ENCODE measurements at regions not wholly inside any gene's neighbourhood (a gene's known extent, or its start where the extent isn't known, plus 50 kb on each side); places are given as distances from the start of the nearest gene placed in this dataset.

DNA sequence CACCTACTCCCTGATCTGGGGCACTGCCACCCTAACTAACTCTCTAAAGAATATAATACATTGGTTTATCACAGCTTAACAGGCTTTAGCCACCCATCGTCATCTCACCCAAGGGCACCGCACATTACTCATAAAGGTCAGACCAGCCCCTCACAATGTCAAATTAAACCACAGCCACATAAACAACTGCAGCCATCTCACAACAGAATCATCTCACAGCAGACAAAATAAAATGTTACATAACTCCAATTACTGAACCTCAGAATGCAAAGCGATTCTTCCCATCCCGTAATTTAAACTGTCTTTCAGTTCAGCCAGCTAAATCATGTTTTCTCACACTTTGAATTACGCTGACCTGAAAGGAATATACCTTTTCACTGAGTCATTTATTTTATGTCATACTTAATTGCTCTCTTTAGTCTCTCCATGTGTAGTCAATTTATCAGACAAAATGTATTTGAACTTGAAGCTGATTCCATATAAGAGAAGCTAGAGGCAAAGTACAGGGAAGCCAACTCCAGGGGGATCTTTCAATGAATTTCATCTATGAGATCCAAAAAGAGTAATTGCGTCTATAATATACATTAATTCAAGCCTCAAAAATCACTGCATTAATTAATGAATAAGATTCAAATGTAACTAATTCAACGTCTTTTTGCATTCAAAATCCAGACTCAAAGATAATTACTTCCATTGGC is 96.9 kb upstream of the NEBL start:
- no peaks in the 10 kb centered on the region for H3K36me3 Mint-ChIP-seq (ENCODE audit: low read depth)
- H3K4me3 Mint-ChIP-seq: no peak overlapping the region
- H3K9me3 Mint-ChIP-seq: no peaks in the 10 kb centered on the region
- H3K27ac Mint-ChIP-seq: no peak overlapping the region
- H3K4me1 Mint-ChIP-seq (ENCODE audit: low read depth): no peaks in the 10 kb centered on the region
- no peaks in the 10 kb centered on the region for H3K27me3 Mint-ChIP-seq (ENCODE audit: low read depth)

GRCh38 chr10:20993389-20993788 is 96.3 kb upstream of the NEBL start:
- Mint-ChIP-seq H3K9me3 (no peaks in the 10 kb centered on the region), H3K27me3 (ENCODE audit: low read depth) (no peaks in the 10 kb centered on the region), H3K27ac (no peak overlapping the region), H3K4me1 (ENCODE audit: low read depth) (no peaks in the 10 kb centered on the region), H3K4me3 (no peak overlapping the region), H3K36me3 (ENCODE audit: low read depth) (no peaks in the 10 kb centered on the region)

DNA sequence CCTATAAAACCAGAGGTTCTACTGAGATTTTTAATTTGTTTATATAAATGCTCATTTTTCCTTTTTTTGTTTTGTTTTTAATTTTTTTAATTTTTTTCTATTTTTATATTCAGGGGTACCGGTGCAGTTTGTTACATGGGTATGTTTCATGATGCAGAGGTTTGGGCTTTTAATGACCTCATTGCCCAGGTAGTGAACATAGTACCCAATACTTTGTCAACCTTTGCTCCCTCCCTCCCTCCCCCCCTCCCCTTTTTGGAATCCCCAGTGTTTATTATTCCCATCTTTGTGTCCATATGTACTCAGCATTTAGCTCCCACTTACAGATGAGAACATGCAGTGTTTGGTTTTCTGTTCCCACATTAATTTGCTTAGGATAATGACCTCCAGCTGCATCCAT is 94.4 kb upstream of the NEBL start:
- Mint-ChIP-seq H3K4me3 (no peak overlapping the region), H3K4me1 (ENCODE audit: low read depth) (no peaks in the 10 kb centered on the region), H3K27ac (no peak overlapping the region), H3K27me3 (ENCODE audit: low read depth) (no peaks in the 10 kb centered on the region), H3K36me3 (ENCODE audit: low read depth) (no peaks in the 10 kb centered on the region), H3K9me3 (no peaks in the 10 kb centered on the region)

GRCh38 chr10:20990604-20991003 is 93.5 kb upstream of the NEBL start:
- Mint-ChIP-seq H3K36me3 (ENCODE audit: low read depth) (no peaks in the 10 kb centered on the region), H3K27me3 (ENCODE audit: low read depth) (no peaks in the 10 kb centered on the region), H3K4me1 (ENCODE audit: low read depth) (no peaks in the 10 kb centered on the region), H3K27ac (no peak overlapping the region), H3K9me3 (no peaks in the 10 kb centered on the region), H3K4me3 (no peak overlapping the region)

DNA sequence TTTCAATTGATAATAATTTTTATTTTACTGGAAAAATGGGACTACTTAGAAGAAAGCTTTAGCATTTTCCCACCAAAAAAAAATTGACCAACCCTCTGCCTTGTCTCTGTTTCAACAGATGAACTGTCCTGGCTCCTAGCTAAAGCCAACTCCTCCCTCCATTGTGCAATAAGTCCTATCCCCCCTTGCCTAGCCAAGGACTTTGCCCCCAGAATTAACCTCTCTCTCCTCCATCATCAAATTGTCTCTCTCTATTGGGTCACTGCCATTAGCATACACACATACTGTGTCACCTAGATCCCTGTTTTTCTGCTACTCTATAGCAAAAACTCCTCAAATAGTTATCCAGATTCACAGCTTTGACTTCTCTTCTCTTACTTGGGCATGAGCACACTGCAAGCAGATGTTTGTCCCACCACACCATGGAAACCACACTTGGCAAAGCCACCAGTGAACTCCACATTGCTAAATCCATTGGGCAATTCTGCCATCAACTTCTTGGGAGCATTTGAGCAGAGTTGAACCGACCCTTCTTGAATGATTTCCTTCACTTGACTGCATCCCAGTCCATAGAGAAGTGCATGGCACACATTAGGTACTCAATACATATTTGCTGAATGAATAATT is 91.4 kb upstream of the NEBL start:
- Mint-ChIP-seq H3K27ac (no peak overlapping the region), H3K4me1 (ENCODE audit: low read depth) (no peaks in the 10 kb centered on the region), H3K36me3 (ENCODE audit: low read depth) (no peaks in the 10 kb centered on the region), H3K4me3 (no peak overlapping the region), H3K27me3 (ENCODE audit: low read depth) (no peaks in the 10 kb centered on the region), H3K9me3 (no peaks in the 10 kb centered on the region)

GRCh38 chr10:20986049-20986448 is 88.9 kb upstream of the NEBL start:
- Mint-ChIP-seq H3K27ac (no peak overlapping the region), H3K36me3 (ENCODE audit: low read depth) (no peaks in the 10 kb centered on the region)

GRCh38 chr10:20984662-20985061 is 87.6 kb upstream of the NEBL start:
- Mint-ChIP-seq H3K36me3 (ENCODE audit: low read depth) (no peaks in the 10 kb centered on the region), H3K4me3 (no peak overlapping the region), H3K4me1 (ENCODE audit: low read depth) (no peaks in the 10 kb centered on the region), H3K27ac (no peak overlapping the region), H3K27me3 (ENCODE audit: low read depth) (no peaks in the 10 kb centered on the region), H3K9me3 (no peaks in the 10 kb centered on the region)

More at GRCh38 chr10:20986049-20986448, 88.9 kb upstream of the NEBL start:
- H3K9me3 Mint-ChIP-seq: no peaks in the 10 kb centered on the region
- no peaks in the 10 kb centered on the region for H3K4me1 Mint-ChIP-seq (ENCODE audit: low read depth)
- H3K4me3 Mint-ChIP-seq: no peak overlapping the region
- no peaks in the 10 kb centered on the region for H3K27me3 Mint-ChIP-seq (ENCODE audit: low read depth)

DNA sequence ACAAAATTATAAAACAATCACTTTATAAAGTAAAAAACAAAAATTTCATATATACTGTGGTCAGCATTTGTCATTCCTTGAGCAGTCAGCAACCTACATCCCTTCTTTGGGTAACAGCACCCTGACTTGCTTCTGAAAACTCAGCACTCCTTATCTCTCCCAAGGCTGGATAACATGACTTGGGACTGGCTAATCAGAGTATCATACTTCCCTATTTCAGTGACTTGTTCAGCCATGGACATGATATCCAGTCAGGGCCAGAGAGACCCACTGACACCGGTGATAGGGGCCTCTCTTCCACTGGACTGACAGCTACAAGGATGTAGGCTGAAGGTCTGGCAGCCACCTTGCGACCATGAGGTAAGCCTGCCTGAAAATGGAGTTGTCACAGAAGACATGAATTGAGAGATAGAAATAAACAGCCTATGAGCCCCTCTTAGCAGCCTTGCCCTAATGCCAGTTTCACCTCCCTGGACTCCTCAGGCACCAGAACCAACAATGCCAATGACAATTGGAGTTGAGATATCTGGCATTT is 84.4 kb upstream of the NEBL start:
- H3K36me3 Mint-ChIP-seq (ENCODE audit: low read depth): no peaks in the 10 kb centered on the region
- no peak overlapping the region for H3K4me3 Mint-ChIP-seq
- H3K27ac Mint-ChIP-seq: no peak overlapping the region
- H3K27me3 Mint-ChIP-seq (ENCODE audit: low read depth): no peaks in the 10 kb centered on the region
- no peaks in the 10 kb centered on the region for H3K9me3 Mint-ChIP-seq
- no peaks in the 10 kb centered on the region for H3K4me1 Mint-ChIP-seq (ENCODE audit: low read depth)

DNA sequence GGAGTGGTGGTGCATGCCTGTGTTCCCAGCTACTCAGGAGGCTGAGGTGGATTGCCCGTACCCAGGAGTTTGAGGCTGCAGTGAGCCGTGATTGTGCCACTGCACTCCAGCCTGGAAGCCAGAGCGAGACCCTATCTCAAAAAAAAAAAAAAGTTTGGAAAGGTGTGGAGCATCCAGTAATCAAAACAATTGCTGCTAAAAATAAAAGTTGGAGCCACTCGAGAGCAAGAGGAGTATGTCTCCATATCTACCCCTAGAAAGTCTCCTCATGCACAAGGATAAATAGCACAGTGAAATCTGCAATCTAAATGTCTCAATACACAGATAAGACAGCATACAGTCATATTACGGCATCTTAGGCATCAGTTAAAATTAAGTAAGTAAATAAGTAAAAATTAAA is 81.5 kb upstream of the NEBL start:
- H3K27ac Mint-ChIP-seq: no peak overlapping the region
- no peaks in the 10 kb centered on the region for H3K27me3 Mint-ChIP-seq (ENCODE audit: low read depth)
- no peaks in the 10 kb centered on the region for H3K36me3 Mint-ChIP-seq (ENCODE audit: low read depth)
- H3K9me3 Mint-ChIP-seq: no peaks in the 10 kb centered on the region
- H3K4me1 Mint-ChIP-seq (ENCODE audit: low read depth): no peaks in the 10 kb centered on the region
- H3K4me3 Mint-ChIP-seq: no peak overlapping the region

GRCh38 chr10:20977300-20977699 is 80.2 kb upstream of the NEBL start:
- H3K4me1 Mint-ChIP-seq (ENCODE audit: low read depth): no peaks in the 10 kb centered on the region

GRCh38 chr10:20976891-20977290 is 79.8 kb upstream of the NEBL start:
- Mint-ChIP-seq H3K9me3 (no peaks in the 10 kb centered on the region), H3K36me3 (ENCODE audit: low read depth) (no peaks in the 10 kb centered on the region), H3K27ac (no peak overlapping the region), H3K4me3 (no peak overlapping the region), H3K4me1 (ENCODE audit: low read depth) (no peaks in the 10 kb centered on the region), H3K27me3 (ENCODE audit: low read depth) (no peaks in the 10 kb centered on the region)

More at GRCh38 chr10:20977300-20977699, 80.2 kb upstream of the NEBL start:
- Mint-ChIP-seq H3K36me3 (ENCODE audit: low read depth) (no peaks in the 10 kb centered on the region), H3K9me3 (no peaks in the 10 kb centered on the region), H3K27ac (no peak overlapping the region), H3K27me3 (ENCODE audit: low read depth) (no peaks in the 10 kb centered on the region), H3K4me3 (no peak overlapping the region)

DNA sequence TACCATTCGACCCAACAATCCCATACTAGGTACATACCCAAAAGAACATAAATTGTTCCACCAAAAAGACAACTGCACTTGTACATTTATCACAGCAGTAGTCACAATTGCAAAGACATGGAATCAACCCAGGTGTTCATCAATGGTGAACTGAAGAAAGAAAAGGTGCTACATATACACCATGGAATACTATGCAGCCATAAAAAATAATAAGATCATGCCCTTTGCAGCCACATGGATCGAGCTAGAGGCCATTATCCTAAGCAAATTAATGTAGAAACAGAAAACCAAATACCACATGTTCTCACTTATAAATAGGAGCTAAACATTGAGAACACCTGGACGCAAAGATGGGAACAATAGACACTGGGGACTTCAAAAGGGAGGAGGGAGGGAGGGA is 79.3 kb upstream of the NEBL start:
- no peak overlapping the region for H3K4me3 Mint-ChIP-seq
- no peak overlapping the region for H3K27ac Mint-ChIP-seq
- no peaks in the 10 kb centered on the region for H3K9me3 Mint-ChIP-seq
- H3K36me3 Mint-ChIP-seq (ENCODE audit: low read depth): no peaks in the 10 kb centered on the region
- no peaks in the 10 kb centered on the region for H3K27me3 Mint-ChIP-seq (ENCODE audit: low read depth)
- H3K4me1 Mint-ChIP-seq (ENCODE audit: low read depth): no peaks in the 10 kb centered on the region

DNA sequence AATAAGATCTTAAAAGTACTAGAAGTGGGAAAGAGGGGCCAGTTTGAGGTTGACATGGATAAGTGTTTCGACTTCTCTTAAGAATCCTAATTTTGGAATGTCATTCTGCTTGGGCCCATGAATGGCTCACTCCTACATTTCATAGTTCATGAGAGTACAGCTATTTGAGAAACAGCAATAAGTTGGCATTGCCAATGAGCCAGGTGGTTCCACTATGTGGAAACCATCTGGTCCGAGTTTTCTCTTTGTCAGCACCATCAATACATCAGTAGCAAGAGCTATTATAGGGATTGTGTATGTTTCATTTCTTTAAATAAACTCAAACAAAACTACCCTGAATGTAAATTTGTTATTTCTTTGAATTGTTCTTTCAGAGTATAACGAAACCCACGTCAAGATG is 78.1 kb upstream of the NEBL start:
- H3K9me3 Mint-ChIP-seq: no peaks in the 10 kb centered on the region
- H3K4me3 Mint-ChIP-seq: no peak overlapping the region
- no peaks in the 10 kb centered on the region for H3K36me3 Mint-ChIP-seq (ENCODE audit: low read depth)
- H3K27me3 Mint-ChIP-seq (ENCODE audit: low read depth): no peaks in the 10 kb centered on the region
- H3K27ac Mint-ChIP-seq: no peak overlapping the region
- no peaks in the 10 kb centered on the region for H3K4me1 Mint-ChIP-seq (ENCODE audit: low read depth)

DNA sequence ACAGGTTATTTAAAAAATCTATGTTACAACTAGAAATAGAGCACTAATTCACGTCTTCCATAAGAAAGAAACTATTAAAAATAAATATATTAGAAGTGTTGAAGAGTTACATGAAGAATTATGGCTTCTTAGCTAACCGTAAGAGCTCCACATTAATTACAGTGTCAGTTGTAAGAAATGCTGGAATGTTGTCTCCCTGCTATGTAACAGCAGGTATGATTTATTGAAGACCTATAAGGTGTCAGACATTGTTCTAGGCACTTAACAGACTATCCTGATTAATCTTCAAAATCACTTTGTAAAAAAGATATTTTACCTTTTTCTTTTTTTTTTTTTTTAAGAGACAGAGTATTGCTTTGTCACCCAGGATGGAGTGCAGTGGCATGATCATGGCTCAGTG is 75.8 kb upstream of the NEBL start:
- no peak overlapping the region for H3K27ac Mint-ChIP-seq
- no peaks in the 10 kb centered on the region for H3K27me3 Mint-ChIP-seq (ENCODE audit: low read depth)
- H3K36me3 Mint-ChIP-seq (ENCODE audit: low read depth): no peaks in the 10 kb centered on the region
- H3K4me3 Mint-ChIP-seq: no peak overlapping the region
- H3K9me3 Mint-ChIP-seq: no peaks in the 10 kb centered on the region
- H3K4me1 Mint-ChIP-seq (ENCODE audit: low read depth): no peaks in the 10 kb centered on the region

- H3K36me3 Mint-ChIP-seq (ENCODE audit: low read depth): no peaks in the 10 kb centered on the region
- no peaks in the 10 kb centered on the region for H3K27me3 Mint-ChIP-seq (ENCODE audit: low read depth)
- H3K4me3 Mint-ChIP-seq: no peak overlapping the region
- H3K9me3 Mint-ChIP-seq: no peaks in the 10 kb centered on the region
- no peaks in the 10 kb centered on the region for H3K4me1 Mint-ChIP-seq (ENCODE audit: low read depth)
- no peak overlapping the region for H3K27ac Mint-ChIP-seq
Measured at GRCh38 chr10:20971901-20972300, 74.8 kb upstream of the NEBL start.

Measured in T-helper 1 cell treated with Interleukin-12 subunit alpha and Interleukin-12 subunit beta and Interleukin-4 antibody, amounts not matched to agents 30 μg/mL and 1 μg/mL, for 36 hours (primary cell).